ENCODE measurements at regions not wholly inside any gene's neighbourhood (a gene's known extent, or its start where the extent isn't known, plus 50 kb on each side); places are given as distances from the start of the nearest gene placed in this dataset.
"Not testable (repeated sequence)": the region's sequence is repeated elsewhere in the genome, so short reads cannot be mapped to it uniquely, and the experiment has no call there.

DNA sequence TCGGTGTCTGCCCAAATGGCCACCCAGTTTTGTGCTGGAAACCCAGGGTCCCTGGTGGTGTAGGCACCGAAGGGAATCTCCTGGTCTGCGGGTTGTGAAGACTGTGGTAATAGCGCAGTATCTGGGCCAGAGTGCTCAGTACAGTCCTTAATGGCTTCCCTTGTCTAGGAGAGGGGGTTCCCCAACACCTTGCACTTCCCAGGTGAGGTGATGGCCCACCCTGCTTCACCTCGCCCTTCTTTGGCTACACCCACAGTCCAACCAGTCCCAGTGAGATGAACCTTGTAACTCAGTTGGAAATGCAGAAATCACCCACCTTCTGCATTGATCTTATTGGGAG lies 402.4 kb downstream of the SRGAP2C start:
- TF ChIP-seq SUZ12 (IDR thresholded peaks at IDR 0.05; ENCODE audit: extremely low read depth, insufficient read depth, insufficient read length) (no peak), ZNF274 (IDR thresholded peaks at IDR 0.05; ENCODE audit: low read depth, low read length) (no peak), YY1 (IDR thresholded peaks at IDR 0.05; ENCODE audit: insufficient read depth, insufficient read length) (no peak)

DNA sequence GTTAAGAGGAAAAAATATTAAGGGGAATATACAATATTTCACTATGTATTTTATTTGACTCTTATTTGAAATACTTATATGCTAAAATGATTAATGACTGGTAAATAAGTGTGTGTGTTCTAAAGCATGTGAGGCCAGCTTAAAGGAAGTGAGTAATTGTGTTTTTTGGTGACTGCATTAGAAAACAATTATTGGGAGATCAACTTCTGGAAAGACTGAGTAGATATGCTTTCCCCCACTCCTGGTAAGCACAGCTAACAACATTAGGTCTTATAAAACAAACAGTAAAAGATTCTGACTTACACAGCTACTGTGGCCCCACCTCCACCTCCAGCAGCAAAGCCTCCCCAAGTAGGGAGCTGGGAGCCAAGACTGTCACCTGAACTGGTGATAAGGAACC lies 403.0 kb downstream of the SRGAP2C start:
- Histone ChIP-seq H3K4me1 (ENCODE audit: insufficient read depth, insufficient read length) (peaks cover 5% of the 10 kb centered on the region), H3K9me3 (ENCODE audit: insufficient read depth, low read length) (peaks cover 13% of the 10 kb centered on the region; the same call in 1 of the 2 replicates), H3K27me3 (ENCODE audit: insufficient read depth, insufficient read length) (no peaks in the 10 kb centered on the region), H3K4me3 (ENCODE audit: insufficient read length, low read depth) (no peak overlapping the region), H3K36me3 (ENCODE audit: insufficient read depth, insufficient read length, low read length) (no peaks in the 10 kb centered on the region), H3K9ac (ENCODE audit: insufficient read length, low read depth) (no peak overlapping the region)
- no peak for TF ChIP-seq ZNF274 (IDR thresholded peaks at IDR 0.05; ENCODE audit: low read depth, low read length)
- no peak for TF ChIP-seq YY1 (IDR thresholded peaks at IDR 0.05; ENCODE audit: insufficient read depth, insufficient read length)
- TF ChIP-seq SUZ12 (IDR thresholded peaks at IDR 0.05; ENCODE audit: extremely low read depth, insufficient read depth, insufficient read length) = no peak
- no peak for DNase-seq (ENCODE audit: low read depth, low spot score)

More for the DNA sequence above, 402.4 kb downstream of the SRGAP2C start:
- no peak overlapping the region for H3K9ac ChIP-seq (ENCODE audit: insufficient read length, low read depth)
- DNase-seq (ENCODE audit: low read depth, low spot score) = no peak
- peaks cover 5% of the 10 kb centered on the region for H3K4me1 ChIP-seq (ENCODE audit: insufficient read depth, insufficient read length)
- no peak overlapping the region for H3K4me3 ChIP-seq (ENCODE audit: insufficient read length, low read depth)
- H3K36me3 ChIP-seq (ENCODE audit: insufficient read depth, insufficient read length, low read length) = no peaks in the 10 kb centered on the region
- H3K9me3 ChIP-seq (ENCODE audit: insufficient read depth, low read length) = peaks cover 13% of the 10 kb centered on the region; the same call in 1 of the 2 replicates
- no peaks in the 10 kb centered on the region for H3K27me3 ChIP-seq (ENCODE audit: insufficient read depth, insufficient read length)

DNA sequence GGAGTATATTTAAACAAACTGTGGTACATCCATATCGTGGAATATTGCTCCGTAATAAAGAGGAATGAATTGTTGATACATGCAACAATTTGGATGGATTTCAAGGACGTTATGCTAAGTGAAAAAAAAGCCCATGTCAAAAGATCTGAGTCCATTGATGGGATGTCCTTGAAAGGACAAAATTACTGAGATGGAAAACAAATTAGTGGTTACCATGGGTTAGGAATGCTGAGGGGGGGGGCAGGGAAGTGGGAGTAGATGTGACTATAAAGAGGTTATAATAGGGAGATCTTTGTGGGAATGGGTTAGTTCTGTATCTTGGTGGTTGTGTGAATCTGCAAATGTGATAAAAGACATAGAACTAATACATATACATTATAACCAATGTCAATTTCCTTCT lies 409.3 kb downstream of the SRGAP2C start:
- H3K27me3 ChIP-seq (ENCODE audit: insufficient read depth, insufficient read length) = no peaks in the 10 kb centered on the region
- TF ChIP-seq ZNF274 (IDR thresholded peaks at IDR 0.05; ENCODE audit: low read depth, low read length) (no peak), YY1 (IDR thresholded peaks at IDR 0.05; ENCODE audit: insufficient read depth, insufficient read length) (no peak), SUZ12 (IDR thresholded peaks at IDR 0.05; ENCODE audit: extremely low read depth, insufficient read depth, insufficient read length) (no peak)
- DNase-seq (ENCODE audit: low read depth, low spot score) = no peak
- no peaks in the 10 kb centered on the region for H3K4me1 ChIP-seq (ENCODE audit: insufficient read depth, insufficient read length)
- H3K4me3 ChIP-seq (ENCODE audit: insufficient read length, low read depth) = no peak overlapping the region
- no peaks in the 10 kb centered on the region for H3K9me3 ChIP-seq (ENCODE audit: insufficient read depth, low read length)
- H3K9ac ChIP-seq (ENCODE audit: insufficient read length, low read depth) = no peak overlapping the region
- no peaks in the 10 kb centered on the region for H3K36me3 ChIP-seq (ENCODE audit: insufficient read depth, insufficient read length, low read length)

DNA sequence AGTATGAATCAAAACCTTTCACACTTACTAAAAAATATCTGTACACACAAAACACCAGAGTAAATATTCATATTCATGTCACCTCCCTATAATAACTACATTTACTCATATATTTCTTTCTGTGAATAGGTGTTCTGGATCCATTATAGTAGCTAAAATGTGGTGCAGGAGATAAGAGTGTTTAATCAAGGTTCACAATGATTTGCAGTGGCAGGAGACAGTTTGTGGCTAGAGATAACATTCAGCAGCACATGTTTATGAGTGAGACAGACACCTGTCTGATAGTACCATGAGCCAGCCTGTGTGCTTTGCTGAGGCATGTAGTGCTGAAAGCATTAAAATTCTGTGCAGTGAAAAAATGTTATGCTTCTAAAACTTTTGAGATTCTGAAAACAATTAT lies 410.3 kb downstream of the SRGAP2C start:
- Histone ChIP-seq H3K9me3 (ENCODE audit: insufficient read depth, low read length) (no peaks in the 10 kb centered on the region), H3K4me3 (ENCODE audit: insufficient read length, low read depth) (no peak overlapping the region), H3K9ac (ENCODE audit: insufficient read length, low read depth) (no peak overlapping the region), H3K4me1 (ENCODE audit: insufficient read depth, insufficient read length) (no peaks in the 10 kb centered on the region), H3K27me3 (ENCODE audit: insufficient read depth, insufficient read length) (no peaks in the 10 kb centered on the region), H3K36me3 (ENCODE audit: insufficient read depth, insufficient read length, low read length) (no peaks in the 10 kb centered on the region)
- no peak for DNase-seq (ENCODE audit: low read depth, low spot score)
- TF ChIP-seq ZNF274 (IDR thresholded peaks at IDR 0.05; ENCODE audit: low read depth, low read length) (no peak), YY1 (IDR thresholded peaks at IDR 0.05; ENCODE audit: insufficient read depth, insufficient read length) (no peak), SUZ12 (IDR thresholded peaks at IDR 0.05; ENCODE audit: extremely low read depth, insufficient read depth, insufficient read length) (no peak)

DNA sequence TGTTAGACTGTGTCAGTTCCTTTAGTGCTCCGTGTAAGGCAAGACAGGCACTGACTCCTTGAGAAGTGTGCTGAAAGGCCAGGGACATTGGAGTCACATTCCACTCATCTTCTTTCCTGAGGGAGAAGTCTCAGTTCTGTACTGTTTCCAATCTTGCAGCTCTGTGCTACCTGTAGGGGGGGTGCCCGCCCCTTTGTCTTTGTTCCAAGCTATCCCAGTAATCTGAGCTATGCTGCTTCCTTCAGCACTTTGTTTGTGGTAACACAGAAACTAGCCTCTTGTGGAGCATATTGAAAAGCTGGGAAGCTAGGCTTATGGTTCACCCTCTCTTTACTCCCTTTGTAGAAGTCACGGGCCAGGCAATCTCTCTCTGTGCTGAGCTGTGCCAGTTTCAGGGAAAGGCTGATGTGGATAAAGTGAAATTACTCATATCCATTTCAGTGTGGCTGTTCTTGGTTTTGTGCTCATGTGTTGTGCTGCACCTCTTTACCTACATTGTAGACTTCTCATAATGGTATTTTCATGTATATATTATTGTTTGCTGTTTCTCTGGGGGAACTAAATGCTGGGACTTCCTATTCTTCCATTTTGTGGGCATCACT lies 420.2 kb downstream of the SRGAP2C start:
- H3K36me3 ChIP-seq (ENCODE audit: insufficient read depth, insufficient read length, low read length); H3K9me3 ChIP-seq (ENCODE audit: insufficient read depth, low read length); DNase-seq (ENCODE audit: low read depth, low spot score); H3K9ac ChIP-seq (ENCODE audit: insufficient read length, low read depth); H3K27me3 ChIP-seq (ENCODE audit: insufficient read depth, insufficient read length); H3K4me1 ChIP-seq (ENCODE audit: insufficient read depth, insufficient read length); H3K4me3 ChIP-seq (ENCODE audit: insufficient read length, low read depth): not testable (repeated sequence)

DNA sequence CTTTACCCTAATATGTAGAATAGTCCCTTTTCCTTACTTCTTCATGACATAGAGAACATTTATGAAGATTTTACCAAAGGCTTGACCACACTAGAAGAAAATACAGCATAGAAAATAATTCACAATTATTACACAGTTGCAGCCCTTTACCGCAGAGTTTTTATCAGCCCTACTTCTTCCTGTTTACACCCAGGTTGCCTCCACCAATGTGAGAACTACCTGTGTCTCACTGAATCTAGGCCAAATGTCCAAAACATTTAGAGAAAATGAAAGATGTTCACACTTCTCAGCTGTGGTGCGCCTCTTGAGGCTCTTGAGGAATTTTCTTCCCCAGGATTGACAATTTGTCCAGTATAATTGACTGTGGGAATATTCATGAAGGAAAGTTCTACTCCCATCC lies 422.7 kb downstream of the SRGAP2C start:
- H3K36me3 ChIP-seq (ENCODE audit: insufficient read depth, insufficient read length, low read length); H3K9ac ChIP-seq (ENCODE audit: insufficient read length, low read depth); DNase-seq (ENCODE audit: low read depth, low spot score); H3K4me1 ChIP-seq (ENCODE audit: insufficient read depth, insufficient read length); H3K27me3 ChIP-seq (ENCODE audit: insufficient read depth, insufficient read length); H3K4me3 ChIP-seq (ENCODE audit: insufficient read length, low read depth); H3K9me3 ChIP-seq (ENCODE audit: insufficient read depth, low read length): not testable (repeated sequence)
